COLO829 (cell line): ENCODE measurements at regions not wholly inside any gene's neighbourhood (a gene's known extent, or its start where the extent isn't known, plus 50 kb on each side); places are given as distances from the start of the nearest gene placed in this dataset.

Experiments used
- DNase-seq: peaks from one replicate; pipeline ENCODE4 v3.0.0; 2012; ENCODE audit warnings: low spot score

DNA sequence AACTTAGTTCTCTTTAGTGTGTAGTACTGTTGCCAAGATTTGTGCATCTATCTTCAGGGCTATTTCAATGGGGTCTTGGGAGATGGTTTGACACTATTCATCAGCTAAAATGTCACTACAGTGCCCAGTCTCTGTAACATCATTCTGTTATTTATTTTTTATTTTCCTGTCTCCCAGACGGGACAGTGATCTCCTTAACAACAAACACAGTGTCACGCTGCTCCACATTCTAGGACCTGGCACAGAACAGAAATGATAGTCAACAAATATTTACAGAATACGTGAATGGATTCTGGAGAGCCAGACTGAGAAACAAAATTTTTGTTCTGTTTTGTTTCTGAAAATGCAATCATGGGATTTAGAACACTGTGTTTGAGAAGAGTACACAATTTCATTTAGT is 937.7 kb upstream of the LRRN3 start:
- DNase-seq: no peak

DNA sequence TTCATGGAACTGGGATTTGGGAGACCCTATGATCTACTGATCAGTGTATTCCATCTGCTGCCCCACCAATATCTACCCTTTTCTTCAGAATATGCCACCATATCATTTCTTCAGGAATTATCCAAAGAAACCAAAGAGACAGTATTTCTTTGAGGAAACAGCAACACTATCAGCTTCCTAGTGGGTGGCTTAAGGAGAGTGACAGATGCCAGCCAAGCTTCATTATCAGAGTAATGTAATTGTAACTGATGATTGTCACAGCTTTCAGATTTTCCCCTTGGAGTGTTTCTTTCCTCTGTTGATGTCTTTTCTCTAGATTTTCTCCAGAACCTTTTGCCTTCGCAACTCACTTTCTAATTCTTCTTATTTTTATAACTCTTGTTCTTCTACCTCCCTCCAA is 934.4 kb upstream of the LRRN3 start:
- DNase-seq: no peak

DNA sequence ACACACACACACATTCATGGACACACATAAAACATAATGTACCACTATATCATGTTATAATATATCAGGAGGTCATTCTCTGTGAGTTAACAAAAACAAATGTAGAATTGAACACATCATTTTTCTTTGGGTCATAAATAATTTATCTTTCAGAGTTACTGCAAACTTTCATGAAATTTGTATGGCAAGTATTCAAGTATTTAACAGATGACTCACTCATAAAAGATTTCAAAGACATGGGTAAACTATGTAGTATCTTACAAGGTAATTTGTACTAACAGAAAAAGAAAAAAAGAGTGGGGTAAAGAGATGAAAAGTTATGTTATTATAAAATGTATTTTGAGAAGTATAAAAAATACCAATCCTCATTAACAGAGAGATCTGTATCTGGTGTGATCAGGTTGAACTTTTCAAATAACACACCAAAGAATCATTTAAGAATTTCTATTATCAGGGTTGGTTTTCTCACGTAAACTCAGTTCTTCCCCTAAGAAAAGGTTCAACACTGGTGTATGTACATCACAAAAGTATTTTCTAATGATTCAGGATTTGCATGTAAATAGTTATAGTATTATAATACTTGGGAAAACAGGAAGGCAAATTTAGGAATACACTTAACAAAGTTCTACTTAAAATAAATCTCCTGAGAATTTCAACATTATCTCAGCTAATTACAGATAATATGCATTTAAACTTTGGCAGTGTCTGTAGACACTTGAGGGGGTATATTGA is 933.1 kb upstream of the LRRN3 start:
- no peak for DNase-seq

DNA sequence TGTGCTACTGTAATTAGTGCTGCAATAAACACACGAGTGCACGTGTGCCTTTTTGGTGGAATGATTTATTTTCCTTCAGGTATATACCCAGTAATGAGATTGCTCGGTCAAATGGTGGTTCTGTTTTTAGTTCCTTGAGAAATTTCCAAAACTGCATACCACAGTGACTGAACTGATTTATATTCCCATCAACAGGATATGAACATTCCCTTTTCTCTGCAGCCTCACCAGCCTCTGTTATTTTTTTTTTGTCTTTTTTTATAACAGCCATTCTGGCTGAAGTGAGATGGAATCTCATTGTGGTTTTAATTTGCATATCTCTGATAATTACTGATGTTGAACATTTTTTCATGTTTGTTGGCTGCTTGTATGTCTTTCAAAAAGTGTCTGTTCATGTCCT is 922.9 kb upstream of the LRRN3 start:
- no peak for DNase-seq

DNA sequence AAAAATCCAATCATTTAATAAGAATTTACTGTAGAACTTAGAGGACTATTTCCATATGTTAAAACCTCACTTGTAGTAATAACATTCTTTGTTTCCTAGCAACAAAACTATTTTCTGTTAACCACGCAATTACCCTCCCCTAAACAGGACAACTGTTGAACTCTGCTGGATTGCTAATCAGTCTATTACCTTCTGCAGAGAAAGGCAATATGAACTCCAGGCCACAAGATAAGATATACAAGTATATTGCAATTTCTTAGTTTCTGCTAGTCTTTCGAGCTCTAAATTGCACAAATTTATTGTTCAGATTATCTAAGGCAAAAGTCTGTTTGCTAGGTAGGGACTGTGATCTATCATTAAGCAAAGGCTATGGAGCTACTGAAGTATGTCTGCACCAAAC is 920.1 kb upstream of the LRRN3 start:
- DNase-seq: no peak

DNA sequence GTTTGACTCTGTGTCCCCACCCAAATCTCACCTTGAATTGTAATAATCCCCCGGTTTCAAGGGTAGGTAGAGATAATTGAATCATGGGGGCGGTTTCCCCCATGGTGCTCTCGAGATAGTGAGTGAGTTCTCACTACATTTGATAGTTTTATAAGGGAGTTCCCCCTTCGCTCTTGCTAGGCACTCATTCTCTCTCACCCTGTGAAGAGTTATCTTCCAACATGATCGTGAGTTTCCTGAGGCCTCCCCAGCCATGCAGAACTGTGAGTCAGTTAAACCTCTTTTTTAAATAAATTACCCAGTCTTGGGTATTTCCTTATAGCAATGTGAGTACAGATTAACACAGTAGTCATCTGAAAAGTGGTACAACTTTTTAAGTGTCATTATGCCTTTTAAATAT is 913.5 kb upstream of the LRRN3 start:
- DNase-seq: no peak

DNA sequence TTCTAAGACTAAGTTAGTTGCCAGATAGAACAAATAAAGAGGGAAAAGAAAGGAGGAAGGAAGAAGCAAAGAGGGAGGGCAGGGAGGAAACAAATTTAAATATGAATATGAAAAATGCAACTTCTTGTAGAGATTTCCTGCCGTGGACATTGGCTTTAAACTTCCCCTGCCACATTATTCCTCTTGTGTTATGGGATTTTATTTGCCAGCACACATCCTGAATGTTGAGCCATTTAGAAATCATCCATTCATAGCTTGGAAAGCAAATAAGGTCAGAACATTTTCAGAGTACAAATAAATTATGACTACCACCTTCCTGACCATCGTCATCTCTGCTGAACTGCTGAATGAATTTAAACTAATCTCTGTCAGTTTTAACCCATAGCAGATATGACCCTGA is 911.9 kb upstream of the LRRN3 start:
- DNase-seq: no peak

DNA sequence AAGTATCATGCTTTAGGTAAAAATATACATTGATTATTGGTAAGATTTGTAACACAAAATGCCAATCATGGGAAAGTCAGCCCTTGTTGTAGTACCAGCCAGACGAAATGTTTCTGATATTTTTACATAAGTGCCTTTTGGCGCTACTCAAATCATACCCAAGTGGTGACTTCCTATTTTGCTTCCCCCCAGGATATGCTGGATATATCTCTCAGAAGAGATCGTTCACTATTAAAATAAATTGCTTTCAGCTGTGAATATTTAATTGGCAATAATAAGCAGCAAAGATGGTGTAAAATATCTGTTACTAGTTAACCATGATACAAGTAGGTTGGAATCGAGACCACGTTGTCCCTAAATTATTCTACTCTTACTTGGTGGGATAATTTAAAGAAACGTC is 909.2 kb upstream of the LRRN3 start:
- no peak for DNase-seq

DNA sequence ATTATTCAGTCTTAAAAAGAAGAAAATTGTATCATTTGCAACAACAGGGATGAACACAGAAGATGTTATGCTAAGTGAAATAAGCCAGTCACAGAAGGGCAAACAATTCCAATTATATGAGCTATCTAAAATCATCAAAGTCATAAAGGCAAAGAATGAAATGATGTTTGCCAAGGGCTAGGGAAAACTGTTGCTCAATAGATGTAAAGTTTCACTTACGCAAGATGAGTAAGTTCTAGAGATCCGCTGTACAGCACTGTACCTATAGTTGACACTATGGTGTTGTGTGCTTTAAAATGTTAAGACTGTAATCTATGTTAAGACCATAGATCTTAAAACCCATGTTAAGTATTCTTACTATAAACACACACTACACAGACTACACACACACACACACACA is 904.6 kb upstream of the LRRN3 start:
- no peak for DNase-seq

DNA sequence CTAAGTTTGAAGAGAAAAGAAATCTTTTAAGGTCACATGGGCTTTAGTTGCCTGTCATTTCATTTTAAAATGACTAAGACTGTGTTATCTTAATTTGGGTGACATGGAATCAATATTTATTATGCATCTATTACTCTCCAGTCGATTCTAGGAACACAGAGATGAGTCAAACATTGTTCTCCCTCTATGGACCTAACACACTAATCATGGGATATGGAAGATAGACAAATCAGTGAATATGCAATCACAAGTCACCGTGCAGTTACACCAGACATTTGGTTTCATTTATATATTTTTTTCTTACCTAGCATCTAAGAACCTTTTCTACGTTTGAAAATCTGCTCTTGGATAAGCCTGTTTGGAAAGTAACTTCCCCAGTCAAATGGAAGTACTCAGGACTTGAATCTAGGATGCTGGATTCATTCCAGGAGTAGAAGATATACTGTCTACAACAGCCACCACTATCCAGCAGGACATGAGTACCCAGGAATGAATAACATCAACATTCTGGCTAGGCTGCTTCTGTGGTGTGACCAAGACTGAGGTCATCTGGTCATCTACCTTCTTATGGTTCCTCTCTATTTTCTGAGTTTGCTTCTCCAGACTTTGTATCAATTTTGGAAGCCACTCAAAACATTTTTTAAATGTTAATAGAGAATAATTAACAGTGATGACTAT is 902.9 kb upstream of the LRRN3 start:
- DNase-seq: no peak

DNA sequence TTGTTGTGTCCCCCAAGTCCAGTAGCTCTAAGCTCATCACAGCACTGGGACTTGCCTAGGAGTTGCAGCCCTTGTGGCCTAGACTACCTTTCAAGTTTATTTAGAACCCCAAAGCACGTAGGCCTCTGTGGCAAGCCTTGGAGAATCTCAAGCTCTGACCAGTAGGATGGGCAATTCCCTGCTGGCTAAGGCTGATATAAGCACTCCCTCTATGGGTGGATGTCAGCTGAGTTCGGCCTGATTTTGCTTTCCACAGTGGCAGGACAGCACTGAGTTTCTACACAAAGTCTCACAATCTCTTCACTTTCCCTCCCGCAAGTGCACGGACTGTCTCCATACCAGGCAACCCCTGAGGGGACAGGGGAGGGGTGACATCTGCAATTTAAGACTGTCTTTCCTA is 886.4 kb upstream of the LRRN3 start:
- no peak for DNase-seq

DNA sequence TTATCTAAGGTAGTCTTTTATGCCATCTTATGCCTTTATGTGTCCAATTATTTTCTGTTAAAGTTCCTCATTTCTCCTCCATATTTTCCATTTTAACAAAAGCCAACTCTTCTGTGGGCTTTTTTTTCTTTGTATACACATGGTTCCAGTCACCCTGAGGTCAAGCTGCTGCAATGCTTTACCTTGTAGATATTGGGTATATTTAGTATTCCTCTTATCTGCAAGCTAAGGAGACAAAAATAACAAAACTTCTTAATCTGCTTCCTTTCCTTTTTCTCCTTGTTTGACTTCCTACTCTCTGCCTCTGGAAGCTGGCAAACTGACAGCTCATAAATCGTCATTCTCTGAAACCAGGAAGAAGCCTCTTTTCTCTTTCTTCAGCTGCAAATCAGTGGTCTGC is 885.0 kb upstream of the LRRN3 start:
- no peak for DNase-seq

DNA sequence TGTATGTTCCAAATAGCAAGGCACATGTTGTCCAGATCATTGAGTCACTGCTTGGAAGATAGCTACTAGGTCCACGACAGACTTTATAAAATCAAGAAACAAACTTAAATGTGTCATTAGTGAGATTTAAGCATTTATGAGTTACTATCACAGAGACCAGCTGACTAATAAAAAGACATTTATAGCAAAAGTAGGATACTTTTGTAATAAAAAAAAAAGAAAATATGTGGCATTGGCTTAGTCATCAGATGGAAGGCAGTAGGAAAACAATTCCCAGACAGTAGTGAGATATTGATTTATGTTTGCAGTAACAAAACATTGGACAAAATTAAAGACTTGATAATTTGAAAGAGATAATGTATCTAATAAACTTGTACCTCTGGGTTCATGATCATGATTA is 881.0 kb upstream of the LRRN3 start:
- DNase-seq: no peak

DNA sequence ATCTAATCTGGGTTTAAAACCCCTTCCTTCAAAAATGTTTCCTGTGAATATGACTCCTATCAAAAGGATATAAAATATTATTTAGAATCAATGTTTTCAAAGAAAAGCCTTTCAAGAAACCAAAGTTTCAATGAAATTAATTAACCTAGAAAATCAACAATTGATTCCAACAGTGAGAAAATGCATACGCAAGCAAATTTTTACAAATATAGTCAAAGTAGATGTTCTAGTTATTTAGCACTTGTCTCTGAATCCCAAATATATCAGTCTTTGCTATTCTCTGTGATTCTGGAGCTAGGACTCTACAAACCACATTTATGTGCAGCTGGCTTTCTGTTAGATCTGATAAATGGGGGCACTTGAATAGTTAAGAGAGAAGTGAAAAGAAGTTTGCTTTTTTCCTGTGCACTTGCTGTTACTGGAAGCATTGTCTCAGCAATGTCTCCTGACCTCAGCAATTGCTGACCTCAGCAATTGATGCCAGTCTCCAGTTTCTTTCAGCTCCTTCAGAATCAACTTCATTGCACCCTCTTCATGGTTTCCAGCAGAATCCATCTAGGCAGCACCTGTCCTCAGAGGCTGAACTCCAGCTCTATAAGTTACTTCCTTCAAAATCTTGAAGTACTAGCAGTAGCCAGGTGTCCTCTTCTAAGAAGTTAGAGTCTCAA is 879.9 kb upstream of the LRRN3 start:
- DNase-seq: no peak

DNA sequence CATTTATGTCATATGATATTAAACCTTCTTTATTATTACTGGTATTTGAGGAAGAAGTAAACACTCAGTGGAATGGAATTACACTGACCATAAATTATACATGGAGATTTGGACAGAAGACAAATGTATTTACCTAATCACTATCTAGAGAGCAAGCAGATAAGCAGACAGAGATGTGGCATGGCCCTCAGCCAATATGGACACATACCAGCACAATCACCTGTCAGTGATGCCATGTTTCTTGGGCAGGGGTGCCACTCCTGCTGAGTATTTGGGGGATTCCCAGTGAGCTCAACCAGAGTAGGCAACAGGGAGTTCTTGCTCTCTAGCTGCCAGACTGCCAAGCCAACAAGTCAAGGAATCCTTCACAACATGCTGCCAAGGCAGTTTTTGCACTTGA is 866.3 kb upstream of the LRRN3 start:
- no peak for DNase-seq

DNA sequence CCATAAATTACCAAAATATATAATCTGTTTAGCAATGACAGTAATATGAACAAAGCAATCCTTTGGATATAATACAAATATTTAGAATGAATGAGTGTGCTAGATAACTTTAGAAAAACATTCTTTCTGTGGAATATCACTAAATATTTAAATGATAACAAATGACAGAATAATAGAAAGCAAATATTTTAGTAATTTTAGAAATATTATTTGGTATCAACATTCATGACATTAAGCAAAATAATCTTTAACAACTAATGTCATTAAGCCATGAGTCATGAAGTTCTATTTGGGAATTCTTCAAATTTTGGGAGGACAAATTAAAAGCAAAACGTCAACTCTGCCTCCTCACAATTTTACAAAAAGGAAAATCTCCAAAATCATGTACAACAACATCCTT is 844.8 kb upstream of the LRRN3 start:
- DNase-seq: no peak

DNA sequence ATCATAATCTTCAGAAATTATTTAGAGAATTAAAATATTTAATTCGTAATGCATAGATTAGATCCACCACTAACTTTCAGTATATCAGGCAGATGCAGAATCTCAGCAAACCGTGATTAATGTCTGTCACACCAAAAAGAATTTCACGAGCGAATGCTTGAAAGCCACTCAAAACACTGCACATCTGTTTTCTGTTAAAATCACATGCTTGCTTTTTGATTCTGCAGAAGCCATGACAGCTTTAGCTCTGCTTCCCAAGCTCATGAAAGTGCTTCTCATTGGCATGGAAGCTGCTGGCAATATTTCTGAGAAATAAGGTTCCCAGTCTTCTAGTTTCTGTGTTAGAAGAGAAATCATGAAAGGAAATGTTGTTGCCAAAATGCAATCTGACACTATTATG is 837.8 kb upstream of the LRRN3 start:
- no peak for DNase-seq

DNA sequence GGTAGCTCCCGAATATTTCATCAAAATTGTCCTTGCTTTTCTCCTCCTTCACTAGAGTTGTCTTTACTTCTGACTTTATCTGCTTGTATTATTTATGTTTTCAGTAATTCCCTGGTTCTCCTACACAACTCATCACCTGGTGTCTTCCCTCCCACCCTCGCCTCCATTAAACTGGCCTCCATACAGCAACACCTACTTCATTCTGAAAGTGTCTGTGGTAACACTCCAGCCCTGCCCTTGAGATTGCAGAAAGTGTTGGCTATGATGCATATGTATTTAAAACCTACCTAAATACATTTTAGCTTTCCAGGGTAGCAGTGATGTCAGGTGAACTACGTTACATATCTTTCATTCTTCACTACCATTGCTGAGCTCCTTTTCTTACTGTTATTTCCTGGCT is 833.3 kb upstream of the LRRN3 start:
- DNase-seq: no peak

DNA sequence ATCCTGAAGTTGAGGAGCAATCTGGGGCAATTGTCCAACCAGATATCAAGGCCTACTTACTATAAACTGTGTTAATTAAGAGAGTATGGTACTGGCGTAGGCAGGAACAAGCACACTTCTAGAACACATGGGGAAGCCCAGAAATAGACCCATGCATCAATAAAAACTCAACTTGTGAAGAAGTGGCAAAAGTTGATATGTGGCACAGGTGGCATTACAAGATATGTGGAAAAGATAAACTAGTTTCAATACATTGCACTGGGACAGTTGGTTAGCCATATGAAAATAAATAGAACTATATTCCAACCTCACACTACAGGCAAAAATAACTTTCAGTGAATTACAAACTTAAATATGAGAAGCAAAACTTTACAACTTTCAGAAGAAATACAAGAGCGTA is 828.7 kb upstream of the LRRN3 start:
- no peak for DNase-seq

DNA sequence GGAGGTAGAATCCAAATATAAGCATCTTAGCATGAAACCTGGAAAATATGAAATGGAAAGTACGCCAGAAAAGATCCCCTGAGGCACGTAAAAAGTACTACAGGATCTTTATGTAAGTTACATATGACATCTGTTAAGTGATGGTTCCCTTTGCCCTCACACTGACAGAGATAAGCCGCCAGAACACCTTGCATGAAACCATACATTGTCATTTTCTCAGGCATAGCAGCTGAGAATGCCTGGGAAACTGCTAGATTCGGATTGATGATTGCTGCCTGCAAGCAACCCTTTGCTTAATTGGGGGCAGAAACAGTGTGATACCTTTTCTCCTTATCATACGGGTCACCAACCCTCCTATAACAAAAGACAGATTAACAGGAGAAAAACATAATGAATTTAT is 826.6 kb upstream of the LRRN3 start:
- no peak for DNase-seq

DNA sequence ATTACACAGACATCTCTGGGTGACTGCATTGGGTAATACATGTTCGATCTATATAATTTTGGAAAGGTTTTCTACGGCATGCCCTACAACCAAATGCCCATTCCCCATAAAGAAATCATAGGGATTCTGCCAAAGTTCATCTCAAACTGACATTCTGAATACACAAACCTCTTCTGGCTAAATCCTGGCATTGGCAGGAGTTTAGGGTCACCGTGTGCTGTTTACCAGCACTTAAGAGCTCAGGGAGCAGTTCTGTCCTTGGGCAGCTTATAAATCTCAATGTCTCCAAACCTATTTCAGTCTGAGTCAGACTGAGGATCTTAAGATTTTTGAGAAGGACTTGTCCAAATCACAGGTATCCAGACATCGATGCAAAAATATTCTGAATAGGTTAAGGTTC is 809.6 kb upstream of the LRRN3 start:
- no peak for DNase-seq

DNA sequence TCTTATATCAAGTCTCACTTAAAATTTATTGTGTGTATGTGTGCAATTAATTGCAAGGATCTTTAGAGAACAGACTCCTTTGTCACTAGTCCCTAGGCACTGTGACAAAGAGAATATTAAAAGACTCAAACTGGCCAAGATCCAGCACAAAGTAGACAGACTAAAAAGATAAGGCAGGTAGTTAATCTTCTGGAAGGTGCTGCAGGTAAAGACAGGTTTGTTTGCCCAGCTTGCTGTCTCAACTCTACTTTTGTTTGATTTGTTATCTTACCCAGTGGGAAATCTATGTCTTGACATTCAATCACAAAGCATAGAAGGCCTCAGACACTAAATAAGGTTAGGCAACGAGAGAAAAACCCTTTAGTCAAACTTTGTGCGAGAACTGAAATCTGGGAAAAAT is 807.9 kb upstream of the LRRN3 start:
- no peak for DNase-seq

DNA sequence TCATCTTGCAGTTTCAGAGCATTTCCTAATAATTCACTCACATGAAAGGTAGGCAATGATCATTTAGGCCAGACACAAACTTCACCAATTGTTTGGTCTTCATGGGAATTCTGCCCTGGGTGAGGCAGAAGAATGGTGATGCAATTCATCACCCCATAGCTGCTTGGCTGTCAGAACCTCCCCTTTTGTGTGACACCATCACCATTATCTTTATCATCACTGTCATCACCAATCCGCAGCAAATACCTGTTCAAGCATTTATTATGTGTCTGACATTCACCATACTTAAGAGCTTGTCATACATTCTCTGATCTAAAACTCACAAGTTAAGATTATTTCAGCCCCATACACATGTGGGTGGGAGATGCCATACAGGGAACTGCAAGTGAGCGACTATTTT is 799.5 kb upstream of the LRRN3 start:
- DNase-seq: no peak

DNA sequence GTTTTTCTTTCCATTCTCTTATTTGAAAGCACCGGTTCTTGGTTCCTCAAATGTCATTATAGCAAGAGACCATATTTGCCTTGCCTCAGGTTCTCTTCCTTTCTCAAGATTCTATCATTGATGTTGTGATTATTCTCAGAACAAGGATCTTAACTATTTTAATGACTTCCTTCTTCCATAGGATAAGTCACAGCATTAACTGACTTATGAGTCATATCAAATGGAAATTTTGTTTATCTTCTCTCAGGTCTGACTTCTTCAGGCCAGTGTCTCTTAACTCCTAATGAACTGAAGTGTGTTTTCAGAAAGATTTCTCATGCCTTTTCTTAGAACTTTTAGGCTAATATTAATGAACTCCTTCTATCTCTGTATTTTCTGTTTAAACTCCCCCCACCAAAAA is 794.6 kb upstream of the LRRN3 start:
- peak; percentile 10 for DNase-seq
